GM19452 (cell line): ENCODE measurements at regions not wholly inside any gene's neighbourhood (a gene's known extent, or its start where the extent isn't known, plus 50 kb on each side); places are given as distances from the start of the nearest gene placed in this dataset.

ENCODE experiments used
- ATAC-seq: cut with Tn5 transposase; IDR thresholded peaks from one replicate; pipeline ENCODE4 v1.9.1; 2021; ENCODE audit not compliant: unreplicated experiment

DNA sequence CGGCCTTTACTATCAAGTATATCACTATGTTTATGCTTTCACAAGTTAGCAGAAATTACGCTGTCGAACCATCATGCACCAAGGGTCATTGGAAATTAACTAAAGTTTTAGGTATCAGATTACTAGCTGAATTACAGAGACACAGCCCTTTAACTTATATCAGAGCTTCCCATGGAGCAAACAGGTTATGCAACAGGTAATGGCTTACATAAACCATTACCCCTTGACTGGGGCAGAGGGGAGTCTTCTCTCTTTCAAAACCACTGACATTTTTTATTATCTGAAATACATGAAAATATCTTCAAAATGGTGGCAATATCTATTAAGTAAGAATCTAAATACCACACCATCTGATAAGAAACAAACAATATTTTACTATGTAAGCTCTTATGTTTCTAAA is 1692.9 kb upstream of the SLC10A2 start:
- ATAC-seq = no peak

DNA sequence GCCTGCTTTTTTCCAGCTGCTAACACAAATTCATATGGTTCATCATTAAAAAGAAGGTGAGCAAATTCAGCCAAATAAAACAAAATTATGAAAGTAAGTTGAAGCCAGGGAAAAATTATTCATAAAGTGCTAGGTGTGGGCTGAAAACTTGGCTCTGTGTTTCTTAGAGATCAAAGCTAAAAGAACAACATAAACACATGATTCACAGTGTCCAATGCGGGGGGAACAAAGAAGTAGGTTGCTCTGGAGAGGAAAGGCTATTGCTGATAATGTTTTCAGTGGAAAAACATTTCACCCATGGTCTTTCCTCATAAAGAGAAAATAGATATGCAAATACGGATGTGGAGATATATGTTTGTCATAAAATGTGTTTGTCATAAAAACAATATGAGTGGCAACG is 1691.5 kb upstream of the SLC10A2 start:
- ATAC-seq = no peak

DNA sequence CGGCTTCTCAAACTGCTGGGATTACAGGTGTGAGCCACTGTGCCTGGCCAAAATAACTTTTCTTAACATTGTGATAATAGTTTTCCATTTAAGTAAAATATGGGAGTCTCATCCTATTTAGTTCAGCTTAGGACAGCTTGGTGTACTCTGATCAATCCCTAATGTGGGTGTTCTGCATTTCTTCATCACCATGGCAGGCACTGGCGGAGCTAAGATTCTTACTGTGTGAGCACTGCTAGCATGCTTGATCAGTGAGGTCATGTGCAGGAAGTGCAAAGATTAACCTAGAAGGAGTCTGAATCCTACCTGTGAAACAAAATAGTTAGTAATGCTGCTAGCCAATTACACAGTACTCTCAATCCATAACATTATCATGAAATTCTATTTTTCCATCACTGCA is 1684.2 kb upstream of the SLC10A2 start:
- no peak for ATAC-seq

DNA sequence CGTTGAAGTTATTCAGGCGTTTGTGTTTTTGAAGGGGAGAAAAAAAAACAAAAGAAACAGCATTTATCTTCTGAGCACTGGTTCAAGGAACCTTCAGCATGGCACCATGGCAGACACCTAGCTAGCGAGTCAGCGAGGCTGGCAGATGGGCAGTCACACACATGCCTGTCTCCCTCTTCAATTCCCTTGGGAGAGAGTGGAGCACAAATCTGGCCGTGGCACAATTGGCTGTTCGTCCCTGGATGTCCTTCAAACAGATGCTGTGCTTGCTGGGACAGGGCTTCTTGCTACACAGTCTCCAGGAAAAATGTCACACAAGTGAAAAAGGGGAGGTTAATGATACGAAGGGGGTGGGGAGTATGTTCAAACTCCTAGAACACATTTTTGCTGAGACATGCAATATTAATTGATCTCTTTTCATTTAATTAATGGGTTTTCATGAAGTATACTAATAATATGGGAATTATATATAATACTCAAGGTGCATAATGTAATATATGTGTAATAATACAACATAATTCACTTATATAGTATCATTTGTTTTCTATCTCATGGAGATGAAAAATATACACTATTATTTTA is 1674.5 kb upstream of the SLC10A2 start:
- ATAC-seq = no peak

DNA sequence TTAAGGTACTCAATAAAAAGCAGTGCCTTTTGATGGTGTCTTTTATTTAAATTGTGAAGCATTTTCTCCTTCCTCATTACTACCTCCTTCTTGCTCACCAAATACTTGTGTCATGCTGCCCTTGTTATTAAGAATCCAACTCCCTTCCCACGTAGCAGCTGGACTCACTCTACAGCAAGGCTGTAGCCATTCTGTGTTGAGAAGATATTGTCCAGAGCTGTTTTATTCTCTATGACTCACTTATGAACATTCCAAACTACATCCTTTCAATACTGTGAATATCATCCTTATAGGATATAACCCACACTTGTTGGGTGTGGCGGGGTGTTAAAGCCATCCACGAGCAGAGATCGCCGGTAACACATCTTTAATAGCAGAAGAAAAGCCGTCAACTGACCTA is 1671.5 kb upstream of the SLC10A2 start:
- ATAC-seq = no peak

DNA sequence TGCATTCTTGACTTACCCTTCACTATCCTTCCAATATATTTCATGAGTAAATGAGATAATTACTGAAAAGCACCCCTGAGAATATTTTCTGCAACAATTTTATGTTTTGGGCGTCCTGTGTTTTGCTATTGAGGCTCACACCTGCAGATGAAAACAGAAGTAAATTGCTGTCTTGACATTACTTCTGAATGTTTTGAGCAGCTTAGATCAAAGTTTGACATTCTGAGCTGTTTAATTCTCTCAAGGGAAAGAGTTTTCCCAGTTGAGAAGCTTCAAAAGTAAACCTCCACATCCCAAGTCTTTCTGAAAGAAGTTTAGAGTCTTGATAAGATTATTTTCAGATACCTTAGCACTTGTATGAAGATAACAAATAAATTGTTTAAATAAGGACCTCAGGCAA is 1667.2 kb upstream of the SLC10A2 start:
- ATAC-seq = no peak

DNA sequence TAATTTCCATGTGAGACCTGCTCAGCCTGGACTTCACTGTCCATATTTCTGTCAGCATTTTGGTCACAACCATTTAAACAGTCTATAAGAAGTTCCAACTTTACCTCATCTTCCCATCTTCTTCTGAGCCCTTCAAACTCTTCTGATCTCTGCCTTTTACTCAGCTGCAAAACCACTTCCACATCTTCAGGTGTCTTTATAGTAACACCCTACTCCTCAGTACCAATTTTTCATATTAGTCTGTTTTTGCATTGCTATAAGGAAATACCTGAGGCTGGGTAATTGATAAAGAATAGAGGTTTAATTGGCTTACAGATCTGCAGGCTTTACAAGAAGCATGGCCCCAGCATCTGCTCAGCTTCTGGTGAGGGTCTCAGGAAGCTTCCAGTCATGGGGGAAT is 1648.9 kb upstream of the SLC10A2 start:
- no peak for ATAC-seq

DNA sequence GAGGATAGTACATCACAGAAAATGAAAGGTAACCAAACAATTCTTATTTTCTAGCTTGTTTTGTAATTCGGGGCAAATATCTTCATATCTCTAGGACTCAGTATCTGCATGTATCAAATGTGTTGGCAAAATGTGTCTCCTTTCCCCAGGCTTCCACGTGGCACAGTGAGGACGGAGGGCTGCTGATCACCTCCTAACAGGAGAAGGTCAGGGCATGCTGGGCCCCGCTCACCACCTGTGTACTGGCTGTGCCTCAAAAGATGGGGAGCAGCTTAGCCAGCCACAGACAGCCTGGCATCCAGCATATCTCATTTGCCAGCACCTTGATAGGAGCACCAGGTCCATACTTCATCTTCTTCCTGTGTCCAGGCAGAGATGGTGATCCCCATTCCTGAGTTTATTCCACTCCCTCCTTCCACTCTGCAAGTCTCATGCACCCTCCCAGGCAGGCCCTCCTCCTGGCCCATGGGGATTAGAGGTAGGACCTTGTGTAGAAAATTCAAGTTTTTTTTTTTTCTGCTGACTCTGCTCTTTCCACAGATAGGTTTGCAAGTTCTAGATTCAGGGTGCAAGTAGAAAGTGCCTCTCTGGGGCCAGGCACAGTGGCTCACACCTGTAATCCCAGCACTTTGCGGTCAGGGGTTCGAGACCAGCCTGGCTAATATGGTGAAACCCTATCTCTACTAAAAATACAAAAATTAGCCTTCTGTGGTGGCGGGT is 1639.0 kb upstream of the SLC10A2 start:
- no peak for ATAC-seq

DNA sequence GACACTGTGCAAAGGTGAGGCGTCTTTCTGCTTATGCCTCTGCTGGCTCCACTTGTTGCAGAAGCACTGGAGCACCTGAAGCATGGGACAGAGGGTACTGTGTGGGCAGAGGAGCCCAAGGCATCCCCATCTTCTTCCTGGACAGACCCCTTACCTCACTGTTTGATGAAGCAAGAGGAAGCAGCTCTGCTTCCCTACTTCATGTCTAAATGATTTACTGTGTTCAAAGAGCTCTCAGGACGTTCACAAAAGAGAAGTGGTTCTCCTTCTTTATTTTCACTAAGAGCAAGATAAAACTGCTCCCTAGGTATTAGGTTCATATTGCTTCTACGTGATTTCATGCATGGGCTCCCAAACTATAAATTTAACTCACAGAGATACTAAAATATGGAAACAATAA is 1635.4 kb upstream of the SLC10A2 start:
- ATAC-seq = no peak

DNA sequence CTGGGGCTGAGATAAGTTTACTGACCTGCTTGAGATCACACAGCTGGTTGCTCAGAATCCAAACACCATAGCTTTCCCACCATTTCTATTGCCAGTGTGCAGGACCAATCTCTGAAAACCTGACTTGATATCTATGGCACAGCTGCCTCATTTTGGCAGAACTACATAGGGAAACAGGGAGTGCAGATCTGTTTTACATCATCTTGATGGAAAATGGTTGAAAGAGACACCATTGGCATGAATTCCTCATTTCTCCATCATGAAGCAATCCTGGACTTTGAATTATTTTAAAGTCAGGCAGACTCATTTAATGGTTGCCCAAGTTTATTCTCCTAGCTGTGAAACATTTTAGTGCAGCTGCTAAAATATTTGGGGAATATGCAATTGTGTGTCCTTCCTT is 1628.2 kb upstream of the SLC10A2 start:
- no peak for ATAC-seq

DNA sequence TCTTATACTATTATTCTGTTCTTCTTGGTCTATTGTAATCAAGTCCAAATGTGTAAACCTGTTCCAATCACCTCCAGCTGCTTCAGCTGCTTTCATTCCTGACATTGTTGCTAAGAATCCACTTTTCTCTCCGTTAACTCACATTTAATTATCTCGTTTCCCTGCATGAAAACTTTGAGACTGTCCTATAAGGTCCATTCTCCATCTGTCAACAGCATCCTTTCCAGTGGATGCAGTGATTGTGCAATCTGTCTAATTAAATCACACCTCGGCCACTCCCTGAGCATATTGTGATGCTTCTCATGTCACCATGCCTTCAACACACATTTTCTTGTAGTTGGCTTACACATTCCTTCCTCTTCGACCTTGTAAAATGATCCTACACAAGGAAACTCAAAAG is 1626.9 kb upstream of the SLC10A2 start:
- no peak for ATAC-seq

DNA sequence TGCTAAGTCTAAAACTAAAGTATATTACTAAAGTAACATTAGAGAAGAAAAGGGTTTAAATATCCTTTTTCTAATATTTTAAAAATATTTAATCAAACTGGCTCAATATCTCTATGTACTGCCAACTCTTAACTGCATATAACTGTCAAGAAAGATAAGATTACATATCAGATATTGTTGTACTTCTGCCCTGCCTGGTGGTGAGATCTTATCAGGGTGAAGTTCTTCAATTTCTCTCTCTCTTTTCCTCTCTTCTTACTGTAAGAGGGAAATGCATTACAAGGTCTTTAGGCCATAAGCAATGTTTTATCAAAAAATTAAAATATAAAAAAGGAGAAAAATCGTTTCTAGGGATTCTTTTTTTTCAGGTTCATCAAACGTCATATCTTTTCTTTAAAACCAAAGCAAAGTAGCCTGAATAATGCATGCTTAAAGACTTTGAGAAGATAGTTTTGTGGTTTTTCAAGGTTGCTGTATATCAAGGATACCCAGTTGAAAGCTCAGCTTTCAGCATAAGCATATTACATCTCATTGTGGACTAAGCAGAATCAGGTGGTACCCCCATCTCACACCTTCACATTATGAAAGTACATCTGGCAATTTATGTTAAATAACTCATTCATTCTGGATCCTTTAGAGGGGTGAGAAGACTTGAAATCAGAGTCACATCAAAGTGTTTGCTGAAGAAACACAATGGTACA is 1625.7 kb upstream of the SLC10A2 start:
- no peak for ATAC-seq

DNA sequence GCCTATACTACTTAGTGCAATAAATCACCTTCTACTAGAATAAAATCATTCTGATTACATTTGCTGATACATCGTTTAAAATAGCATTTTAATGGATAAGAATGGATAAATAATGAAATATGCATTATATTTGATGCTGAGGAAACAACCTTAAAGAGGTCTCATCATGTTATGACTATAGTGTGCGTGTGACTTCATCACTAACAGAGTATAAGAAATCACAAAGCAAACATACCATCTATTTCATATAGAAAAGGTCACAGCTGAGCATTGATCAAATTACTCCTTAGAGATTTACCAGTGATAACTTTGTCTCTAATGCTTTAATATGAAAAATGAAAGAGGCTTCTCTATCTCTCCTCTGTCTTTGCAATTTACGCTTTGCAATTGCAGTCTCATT is 1620.3 kb upstream of the SLC10A2 start:
- ATAC-seq = no peak

DNA sequence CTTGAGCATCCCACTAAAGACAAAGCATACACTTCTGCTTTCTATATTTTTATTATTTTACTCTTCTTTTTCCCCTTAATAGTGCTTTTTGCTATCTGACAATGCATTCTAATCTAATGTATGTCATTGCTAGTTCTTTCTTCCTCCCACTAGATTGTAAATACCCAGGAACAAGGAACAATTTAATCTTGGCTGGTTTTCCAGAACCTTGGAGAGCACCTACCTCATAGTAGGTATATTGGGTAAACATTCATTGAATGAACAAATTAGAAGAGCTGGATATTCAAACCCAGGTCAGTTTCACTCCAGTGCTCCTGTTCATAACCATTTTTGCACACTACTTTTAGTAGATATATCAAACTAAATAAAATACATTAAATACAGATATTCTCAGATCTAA is 1617.6 kb upstream of the SLC10A2 start:
- no peak for ATAC-seq

DNA sequence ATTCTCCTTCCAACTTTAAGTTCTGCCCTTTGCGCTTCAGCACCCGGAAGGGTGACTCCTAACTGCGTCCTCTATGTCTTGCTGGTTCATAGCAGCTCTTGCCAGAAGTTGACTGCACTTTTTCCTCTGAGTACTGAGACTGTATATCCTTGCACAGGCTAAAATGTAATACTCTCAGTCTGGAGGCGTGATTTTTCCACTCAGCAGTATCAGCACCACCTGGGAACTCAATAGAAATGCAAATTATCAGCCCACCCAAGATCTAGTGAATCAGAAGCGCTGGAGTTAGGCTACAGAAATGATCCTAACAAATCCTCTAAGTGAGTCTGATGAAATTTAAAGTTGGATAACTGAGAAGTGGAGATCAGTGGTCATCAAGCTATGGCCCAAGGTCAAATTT is 1611.9 kb upstream of the SLC10A2 start:
- ATAC-seq = no peak

DNA sequence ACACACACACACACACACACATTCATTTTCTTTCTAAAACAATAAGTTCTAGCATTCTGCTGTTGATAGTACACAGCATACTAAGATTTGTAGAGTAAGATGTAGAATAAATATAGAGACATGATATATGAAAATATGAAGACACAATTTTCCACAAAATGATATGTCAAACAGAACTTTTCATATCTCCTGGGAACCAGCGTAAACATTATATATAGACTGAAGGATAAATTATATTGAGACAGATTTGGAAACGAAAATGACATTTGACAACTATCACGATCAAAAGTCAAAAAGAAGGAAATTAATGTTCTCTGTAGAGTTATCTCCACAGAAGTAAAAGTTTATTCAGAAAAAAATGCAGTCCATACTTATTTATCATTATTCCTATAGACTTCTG is 1605.7 kb upstream of the SLC10A2 start:
- no peak for ATAC-seq

DNA sequence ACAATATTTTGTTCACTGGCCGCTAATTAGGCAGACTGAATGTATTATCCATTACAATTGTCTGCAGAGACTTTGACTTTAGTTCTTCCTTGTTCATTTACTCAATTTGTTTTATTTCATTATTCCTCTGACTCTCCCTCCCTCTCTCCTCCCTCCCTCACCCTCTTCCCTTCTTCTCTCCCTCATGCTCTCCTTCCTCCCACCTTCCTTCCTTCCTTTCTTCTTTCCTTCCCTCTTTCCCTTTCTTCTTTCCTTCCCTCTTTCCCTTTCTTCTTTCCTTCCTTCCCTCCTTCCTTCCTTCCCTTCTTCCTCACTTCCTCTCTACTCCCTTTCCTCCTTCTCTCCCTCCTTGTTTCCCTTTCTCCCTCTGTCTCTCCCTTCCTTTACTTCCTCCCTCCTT is 1591.0 kb upstream of the SLC10A2 start:
- ATAC-seq = no peak

DNA sequence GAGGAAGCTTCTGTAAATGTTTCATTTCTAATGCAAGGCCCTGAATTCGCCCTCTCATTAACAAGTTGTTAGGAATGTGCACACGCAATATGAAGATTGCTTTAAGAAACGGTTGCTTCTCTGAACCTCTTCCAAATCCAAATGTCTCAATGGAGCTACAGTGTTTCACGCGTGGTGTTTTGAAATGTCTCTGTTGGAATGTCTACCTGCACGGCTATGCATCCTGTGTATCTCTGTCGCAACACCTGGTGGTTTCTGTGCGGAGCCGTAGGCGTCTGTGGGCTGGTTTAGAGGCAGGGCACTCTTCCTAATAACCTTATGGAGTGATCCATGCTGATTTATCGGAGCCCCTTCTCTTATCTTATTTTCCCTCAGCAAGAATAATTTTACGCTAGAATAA is 1584.2 kb upstream of the SLC10A2 start:
- no peak for ATAC-seq

DNA sequence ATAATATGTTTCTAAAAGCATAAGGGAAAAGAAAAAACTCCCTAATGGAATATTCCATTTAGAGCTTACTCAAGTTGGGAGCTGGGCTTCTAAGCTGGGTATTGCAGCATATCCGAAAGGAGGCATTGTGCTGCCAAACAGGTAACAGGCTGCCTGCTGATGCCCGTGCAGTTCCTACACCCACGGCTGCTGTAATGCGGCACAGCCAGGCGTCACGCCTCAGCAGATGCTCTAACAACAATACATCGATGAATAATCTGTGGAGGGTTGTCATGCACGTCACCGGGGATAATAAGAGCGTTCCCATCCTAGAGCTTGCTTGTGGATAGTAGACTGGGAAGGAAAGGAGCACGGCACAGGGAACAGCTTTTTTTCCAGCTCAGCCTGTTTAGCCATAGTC is 1582.1 kb upstream of the SLC10A2 start:
- ATAC-seq = no peak

DNA sequence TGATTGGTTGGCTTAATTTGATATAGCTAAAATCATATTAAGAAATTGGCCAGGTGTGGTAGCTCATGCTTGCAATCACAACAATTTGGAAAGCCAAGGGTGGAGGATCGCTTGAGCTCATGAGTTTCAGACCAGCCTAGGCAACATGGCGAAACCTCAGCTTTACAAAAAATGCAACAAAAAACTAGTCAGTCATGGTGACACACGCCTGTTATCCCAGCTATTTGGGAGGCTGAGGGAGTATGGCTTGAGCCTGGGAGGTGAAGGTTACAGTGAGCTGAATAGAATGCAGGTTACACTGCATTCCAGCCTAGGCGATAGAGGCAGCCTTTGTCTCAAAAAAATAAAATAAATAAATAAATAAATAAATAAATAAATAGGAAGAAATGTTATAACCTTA is 1579.6 kb upstream of the SLC10A2 start:
- ATAC-seq = no peak

DNA sequence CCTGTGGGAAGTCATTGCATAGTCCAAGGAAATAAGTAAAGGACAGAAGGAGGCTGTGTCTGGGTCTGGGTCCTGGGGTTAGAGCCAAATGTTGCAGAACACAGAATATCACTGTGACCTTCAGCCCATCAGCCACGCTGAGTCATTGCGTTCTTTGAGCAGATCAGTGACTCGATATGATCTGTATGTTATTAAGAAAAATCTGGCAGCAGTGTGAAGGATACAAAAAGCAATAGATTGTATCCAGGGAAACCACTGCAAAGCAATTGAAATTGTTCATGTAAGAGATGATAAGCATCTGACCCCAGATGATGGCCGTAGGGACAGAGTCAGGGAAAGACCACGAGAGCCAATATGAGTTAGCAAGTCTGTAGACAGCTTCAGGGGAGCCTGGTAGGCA is 1575.1 kb upstream of the SLC10A2 start:
- no peak for ATAC-seq

DNA sequence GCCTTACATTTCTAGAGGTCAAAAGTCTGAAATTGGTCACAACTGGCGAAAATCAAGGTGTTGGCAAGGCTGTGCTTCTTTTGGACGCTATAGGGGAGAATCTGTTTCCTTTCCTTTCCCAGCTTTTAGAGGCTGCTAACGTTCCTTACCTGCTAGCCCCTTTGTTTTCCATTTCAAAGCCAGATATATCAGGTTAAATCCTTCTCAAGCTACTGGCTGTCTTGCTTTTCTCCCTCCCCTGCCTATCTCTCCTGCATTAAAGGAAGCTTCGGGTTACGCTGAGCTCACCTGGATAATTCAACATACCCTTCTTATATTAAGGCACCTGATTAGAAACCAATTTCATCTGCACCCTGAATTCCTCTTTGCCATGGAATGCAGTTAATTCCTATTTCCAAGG is 1569.7 kb upstream of the SLC10A2 start:
- no peak for ATAC-seq

DNA sequence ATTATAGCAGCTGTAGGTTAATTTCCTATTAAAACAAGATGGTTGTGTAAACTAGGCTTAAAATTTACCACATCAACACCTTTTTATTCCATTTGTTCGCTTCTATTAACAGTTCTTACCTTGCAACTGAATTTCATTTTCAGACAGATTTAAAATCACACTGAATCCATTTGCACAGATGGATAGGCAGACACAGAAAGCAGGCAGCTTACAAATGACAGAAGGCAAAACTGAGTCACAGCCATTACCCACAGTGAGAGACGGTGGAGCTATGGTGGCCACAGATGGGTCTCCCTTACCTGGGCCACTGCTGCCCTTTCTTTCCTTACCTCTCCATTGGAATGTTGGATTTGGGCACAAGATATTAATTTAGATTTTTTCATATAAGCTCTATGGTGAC is 1567.8 kb upstream of the SLC10A2 start:
- no peak for ATAC-seq
